Neural crest cell (in vitro differentiated cells): ENCODE measurements at regions not wholly inside any gene's neighbourhood (a gene's known extent, or its start where the extent isn't known, plus 50 kb on each side); places are given as distances from the start of the nearest gene placed in this dataset.

Source experiments
- DNase-seq: peaks from one replicate; pipeline ENCODE4 v3.0.0; 2021; ENCODE audit warnings: low read depth, mixed read lengths, low spot score
- H3K27ac Mint-ChIP-seq: one replicate; pipeline ENCODE4 v1.8.0; 2021; ENCODE audit warnings: mild to moderate bottlenecking, mixed read lengths; ENCODE audit not compliant: unreplicated experiment
- H3K27me3 Mint-ChIP-seq: 2 replicates; pipeline ENCODE4 v1.8.0; 2021; ENCODE audit warnings: low read depth, mild to moderate bottlenecking, mixed read lengths
- H3K36me3 Mint-ChIP-seq: 2 replicates; pipeline ENCODE4 v1.8.0; 2021; ENCODE audit warnings: low read depth, mild to moderate bottlenecking, mixed read lengths
- H3K4me1 Mint-ChIP-seq: 2 replicates; pipeline ENCODE4 v1.8.0; 2021; ENCODE audit warnings: mixed read lengths
- H3K4me3 Mint-ChIP-seq: one replicate; pipeline ENCODE4 v1.8.0; 2021; ENCODE audit warnings: mild to moderate bottlenecking, mixed read lengths
- H3K9me3 Mint-ChIP-seq: 2 replicates; pipeline ENCODE4 v1.8.0; 2021; ENCODE audit warnings: mixed read lengths
- TF ChIP-seq, protein P1 (sequence below): fragments of 200-600 bp; sonication (generic); conservative IDR thresholded peaks from 2 replicates; pipeline ENCODE4 v1.5.0; 2021; ENCODE audit warnings: antibody characterized with exemption, mild to moderate bottlenecking

DNA sequence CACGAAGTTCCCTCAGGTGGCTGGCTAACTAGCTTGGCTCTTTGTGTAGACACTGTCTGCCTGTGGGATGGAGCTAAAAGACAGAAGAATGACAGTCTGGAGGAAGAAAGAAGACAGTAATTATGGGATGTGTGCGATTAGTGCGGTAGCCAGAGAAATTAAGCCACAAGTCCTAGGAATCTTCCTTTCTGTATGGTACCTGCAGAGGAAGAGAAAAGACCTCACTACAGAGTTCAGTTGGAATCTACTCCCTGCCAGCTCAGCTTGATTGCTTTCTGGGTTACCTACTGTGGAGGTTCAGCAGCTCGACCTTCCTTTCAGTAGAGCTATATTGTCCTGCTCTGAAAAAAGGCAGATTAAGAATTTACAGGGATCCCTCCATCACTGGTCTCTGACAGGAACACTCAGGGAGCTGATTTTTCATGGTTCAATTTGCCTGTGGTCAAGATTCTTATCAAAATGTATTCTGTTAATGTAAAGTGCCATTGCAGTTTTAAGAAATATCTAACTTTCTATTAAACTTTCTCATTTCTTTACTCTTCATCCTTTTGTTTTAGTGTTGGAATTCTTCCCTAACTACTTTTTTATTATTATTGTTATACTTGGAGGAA, 187.2 kb downstream of the CENPW start:
- Mint-ChIP-seq H3K27ac (no peak overlapping the region), H3K4me1 (peaks cover 32% of the 10 kb centered on the region), H3K36me3 (no peaks in the 10 kb centered on the region), H3K4me3 (no peak overlapping the region), H3K27me3 (no peaks in the 10 kb centered on the region), H3K9me3 (no peaks in the 10 kb centered on the region)
- DNase-seq = no peak
- TF ChIP-seq, protein P1, sequence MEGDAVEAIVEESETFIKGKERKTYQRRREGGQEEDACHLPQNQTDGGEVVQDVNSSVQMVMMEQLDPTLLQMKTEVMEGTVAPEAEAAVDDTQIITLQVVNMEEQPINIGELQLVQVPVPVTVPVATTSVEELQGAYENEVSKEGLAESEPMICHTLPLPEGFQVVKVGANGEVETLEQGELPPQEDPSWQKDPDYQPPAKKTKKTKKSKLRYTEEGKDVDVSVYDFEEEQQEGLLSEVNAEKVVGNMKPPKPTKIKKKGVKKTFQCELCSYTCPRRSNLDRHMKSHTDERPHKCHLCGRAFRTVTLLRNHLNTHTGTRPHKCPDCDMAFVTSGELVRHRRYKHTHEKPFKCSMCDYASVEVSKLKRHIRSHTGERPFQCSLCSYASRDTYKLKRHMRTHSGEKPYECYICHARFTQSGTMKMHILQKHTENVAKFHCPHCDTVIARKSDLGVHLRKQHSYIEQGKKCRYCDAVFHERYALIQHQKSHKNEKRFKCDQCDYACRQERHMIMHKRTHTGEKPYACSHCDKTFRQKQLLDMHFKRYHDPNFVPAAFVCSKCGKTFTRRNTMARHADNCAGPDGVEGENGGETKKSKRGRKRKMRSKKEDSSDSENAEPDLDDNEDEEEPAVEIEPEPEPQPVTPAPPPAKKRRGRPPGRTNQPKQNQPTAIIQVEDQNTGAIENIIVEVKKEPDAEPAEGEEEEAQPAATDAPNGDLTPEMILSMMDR = no peak

DNA sequence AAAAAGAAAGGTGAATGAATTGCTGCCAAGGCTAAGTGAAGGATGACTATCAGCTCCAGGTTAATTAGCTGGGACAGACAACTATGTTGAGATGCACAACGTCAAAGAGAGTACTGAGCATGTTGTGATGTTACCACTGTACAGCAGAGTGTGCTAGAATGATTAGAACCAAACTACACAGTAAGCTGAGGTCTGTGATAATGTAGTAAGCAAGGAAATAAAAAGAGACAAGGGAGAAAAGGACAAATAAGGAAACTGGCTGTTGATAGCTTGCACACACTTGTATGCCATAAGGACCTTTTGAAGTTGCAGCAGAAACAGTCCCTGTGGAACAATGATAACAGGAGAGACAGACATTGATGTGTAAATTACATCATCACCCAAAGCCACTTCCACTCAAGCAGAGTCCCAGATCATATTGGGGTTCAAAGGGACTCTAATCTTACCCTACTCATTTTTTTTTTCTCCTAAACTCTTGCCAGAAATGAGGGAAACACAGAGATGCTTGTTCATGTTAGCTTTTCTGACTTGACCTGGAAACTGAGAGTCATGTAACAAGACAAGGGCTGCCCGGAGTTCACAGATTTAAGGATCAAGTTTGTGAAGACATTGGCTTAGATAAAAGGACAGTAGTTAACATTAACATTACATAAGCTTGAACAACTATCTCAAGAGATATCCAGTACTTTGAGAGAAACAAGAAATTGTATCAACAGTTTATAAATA, 189.9 kb downstream of the CENPW start:
- Mint-ChIP-seq H3K4me3 (no peak overlapping the region), H3K36me3 (no peaks in the 10 kb centered on the region), H3K27me3 (no peaks in the 10 kb centered on the region), H3K27ac (no peak overlapping the region), H3K4me1 (peaks cover 29% of the 10 kb centered on the region), H3K9me3 (no peaks in the 10 kb centered on the region)
- TF ChIP-seq, protein P1 = no peak
- no peak for DNase-seq

DNA sequence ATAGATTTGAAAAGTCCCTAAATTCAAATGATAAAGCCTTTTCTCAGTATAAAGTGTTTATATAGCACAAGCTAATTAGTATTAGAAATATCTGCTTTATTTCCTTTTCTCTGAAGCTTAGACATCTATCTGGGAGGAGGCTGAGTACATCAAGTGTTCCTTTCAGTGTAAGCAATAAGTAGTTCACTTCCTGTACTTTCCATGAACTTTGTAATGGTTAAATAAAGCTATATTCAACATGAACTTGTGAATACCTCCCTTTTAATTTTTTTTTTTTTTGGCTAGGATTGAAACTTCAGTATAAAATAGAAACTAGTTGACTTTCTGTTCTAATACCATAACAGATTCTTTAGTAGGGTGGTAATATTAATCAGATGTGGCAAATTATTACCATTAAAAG, 190.9 kb downstream of the CENPW start:
- Mint-ChIP-seq H3K27me3 (no peaks in the 10 kb centered on the region), H3K4me1 (peaks cover 36% of the 10 kb centered on the region), H3K27ac (no peak overlapping the region), H3K4me3 (no peak overlapping the region), H3K9me3 (no peaks in the 10 kb centered on the region), H3K36me3 (no peaks in the 10 kb centered on the region)
- no peak for DNase-seq
- TF ChIP-seq, protein P1 = no peak

DNA sequence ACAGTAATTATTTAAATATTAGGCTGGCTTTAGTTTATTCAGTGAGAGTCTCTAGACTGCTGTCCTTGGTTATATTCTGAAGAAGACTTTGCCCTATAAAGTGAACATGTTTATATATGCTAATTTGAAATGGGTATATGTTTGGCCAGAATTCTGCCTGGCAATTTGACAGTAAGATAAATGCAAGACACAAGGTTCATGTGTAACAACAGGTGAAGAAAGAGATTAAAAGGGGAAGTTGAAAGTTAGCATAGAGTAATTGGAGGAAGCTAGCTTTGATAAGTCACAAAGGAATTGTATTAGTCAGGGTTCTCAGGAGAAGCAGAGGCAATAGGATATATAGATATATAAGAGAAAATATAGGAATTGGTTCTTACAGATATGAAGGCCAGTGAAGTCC, 191.4 kb downstream of the CENPW start:
- H3K4me3 Mint-ChIP-seq = no peak overlapping the region
- H3K27me3 Mint-ChIP-seq = no peaks in the 10 kb centered on the region
- H3K36me3 Mint-ChIP-seq = no peaks in the 10 kb centered on the region
- TF ChIP-seq, protein P1 = no peak
- H3K27ac Mint-ChIP-seq = no peak overlapping the region
- peaks cover 33% of the 10 kb centered on the region for H3K4me1 Mint-ChIP-seq
- DNase-seq = no peak
- H3K9me3 Mint-ChIP-seq = no peaks in the 10 kb centered on the region

DNA sequence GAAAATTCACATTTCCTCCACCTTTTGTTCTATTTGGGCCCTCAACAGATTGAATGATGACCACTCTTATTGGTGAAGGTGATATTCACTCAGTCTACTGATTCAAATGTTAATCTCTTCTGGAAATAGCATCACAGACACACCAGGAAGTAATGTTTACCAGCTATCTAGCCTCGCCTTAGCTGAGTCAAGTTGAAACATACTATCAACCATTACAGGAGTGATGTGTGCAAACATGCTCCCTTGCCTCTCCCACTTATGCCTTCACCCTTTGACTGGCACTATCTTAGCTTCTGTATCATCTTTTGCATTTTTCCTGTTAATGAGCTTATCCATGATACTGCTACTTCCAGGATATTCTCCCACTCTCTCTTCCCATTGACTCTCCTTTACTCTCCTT, 191.9 kb downstream of the CENPW start:
- Mint-ChIP-seq H3K36me3 (no peaks in the 10 kb centered on the region), H3K4me1 (peaks cover 28% of the 10 kb centered on the region), H3K9me3 (no peaks in the 10 kb centered on the region), H3K27me3 (no peaks in the 10 kb centered on the region), H3K27ac (no peak overlapping the region), H3K4me3 (no peak overlapping the region)
- TF ChIP-seq, protein P1 = no peak
- no peak for DNase-seq
